ENCODE measurements at regions not wholly inside any gene's neighbourhood (a gene's known extent, or its start where the extent isn't known, plus 50 kb on each side); places are given as distances from the start of the nearest gene placed in this dataset.

- no peak for DNase-seq
These were observed 73.8 kb downstream of the RTP5 start for GRCh38 chr2:241943209-241943850.

GRCh38 chr2:241943961-241944575 is 74.5 kb downstream of the RTP5 start:
- DNase-seq: no peak

- no peak for DNase-seq
These were observed 75.3 kb downstream of the RTP5 start for GRCh38 chr2:241944821-241945220.

- no peak for DNase-seq
These were observed 75.8 kb downstream of the RTP5 start for GRCh38 chr2:241945311-241945710.

- DNase-seq: no peak
These were observed 76.3 kb downstream of the RTP5 start for GRCh38 chr2:241945803-241946202.

- no peak for DNase-seq
These were observed 76.9 kb downstream of the RTP5 start for GRCh38 chr2:241946306-241947003.

GRCh38 chr2:241947004-241947350 is 77.4 kb downstream of the RTP5 start:
- DNase-seq: no peak

GRCh38 chr2:241947401-241947800 is 77.9 kb downstream of the RTP5 start:
- DNase-seq: no peak

- DNase-seq: no peak
These were observed 78.3 kb downstream of the RTP5 start for GRCh38 chr2:241947876-241948275.

- no peak for DNase-seq
These were observed 78.9 kb downstream of the RTP5 start for GRCh38 chr2:241948299-241948897.

- DNase-seq: no peak
These were observed 79.6 kb downstream of the RTP5 start for GRCh38 chr2:241948901-241949735.

- no peak for DNase-seq
These were observed 80.3 kb downstream of the RTP5 start for GRCh38 chr2:241949736-241950412.

GRCh38 chr2:241950413-241951315 is 81.1 kb downstream of the RTP5 start:
- peak; percentile 63 for DNase-seq

GRCh38 chr2:241951316-241951700 is 81.8 kb downstream of the RTP5 start:
- DNase-seq: no peak

- no peak for DNase-seq
These were observed 82.4 kb downstream of the RTP5 start for GRCh38 chr2:241951920-241952319.

- no peak for DNase-seq
These were observed 83.3 kb downstream of the RTP5 start for GRCh38 chr2:241952816-241953215.

GRCh38 chr2:241953324-241953928 is 83.9 kb downstream of the RTP5 start:
- no peak for DNase-seq

GRCh38 chr2:241956521-241957110 is 87.1 kb downstream of the RTP5 start:
- no peak for DNase-seq

GRCh38 chr2:241957276-241957675 is 87.7 kb downstream of the RTP5 start:
- no peak for DNase-seq

GRCh38 chr2:241958818-241959545 is 89.5 kb downstream of the RTP5 start:
- peak; percentile 7 for DNase-seq

Measured in inflammatory macrophage treated with lipopolysaccharide for 4 hours (primary cell).